GM21367 (cell line): ENCODE measurements at regions not wholly inside any gene's neighbourhood (a gene's known extent, or its start where the extent isn't known, plus 50 kb on each side); places are given as distances from the start of the nearest gene placed in this dataset.
"Not testable (repeated sequence)": the region's sequence is repeated elsewhere in the genome, so short reads cannot be mapped to it uniquely, and the experiment has no call there.

Experiments used
- ATAC-seq: cut with Tn5 transposase; IDR thresholded peaks from one replicate; pipeline ENCODE4 v1.9.1; 2021; ENCODE audit not compliant: unreplicated experiment

DNA sequence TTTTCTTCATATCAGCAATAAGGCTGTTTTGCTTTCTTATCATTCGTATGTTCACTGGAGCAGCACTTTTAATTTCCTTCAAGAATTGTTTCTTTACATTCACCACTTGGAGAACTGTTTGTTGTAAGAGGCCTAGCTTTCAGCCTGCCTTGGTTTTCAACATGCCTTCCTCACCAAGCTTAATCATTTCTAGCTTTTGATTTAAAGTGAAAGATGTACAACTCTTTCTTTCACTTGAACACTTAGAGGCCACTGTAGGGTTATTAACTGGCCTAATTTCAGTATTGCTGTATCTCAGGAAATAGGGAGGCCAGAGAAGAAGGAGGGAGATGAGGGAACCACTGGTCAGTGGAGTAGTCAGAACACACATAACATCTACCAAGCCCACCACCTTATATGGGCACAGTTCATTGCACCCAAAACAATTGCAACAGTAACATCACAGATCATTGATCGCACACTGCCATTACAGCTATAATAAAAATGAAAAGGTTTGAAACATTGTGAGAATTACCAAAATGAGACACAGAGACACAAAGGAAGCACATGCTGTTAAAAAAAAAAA is 181.4 kb upstream of the TUBA3C start:
- ATAC-seq = no peak

- ATAC-seq = not testable (repeated sequence)
These were observed 178.1 kb upstream of the TUBA3C start for GRCh38 chr13:19359697-19360096.

- ATAC-seq = no peak
These were observed 164.3 kb upstream of the TUBA3C start for GRCh38 chr13:19345916-19346422.

GRCh38 chr13:19345158-19345557 is 163.5 kb upstream of the TUBA3C start:
- no peak for ATAC-seq

GRCh38 chr13:19344585-19345120 is 163.0 kb upstream of the TUBA3C start:
- ATAC-seq = peak; percentile 64

DNA sequence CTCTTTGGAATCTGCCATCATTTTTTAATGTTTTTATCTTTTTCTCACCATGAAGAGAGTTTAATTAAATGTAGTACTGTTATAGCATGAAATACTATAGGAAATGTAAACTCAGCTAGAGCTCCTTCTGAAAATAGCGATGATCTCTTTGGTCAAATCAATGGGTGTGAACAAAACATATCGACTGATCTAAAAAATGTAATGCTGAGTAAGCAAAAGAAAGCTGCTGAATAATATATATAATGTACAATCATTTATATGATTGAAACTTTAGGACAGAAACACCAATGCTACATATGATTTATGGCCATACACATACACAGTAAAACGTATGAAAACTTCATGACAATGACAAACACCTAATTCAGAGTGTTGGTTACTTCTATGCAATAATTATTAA is 150.8 kb upstream of the TUBA3C start:
- ATAC-seq = no peak

DNA sequence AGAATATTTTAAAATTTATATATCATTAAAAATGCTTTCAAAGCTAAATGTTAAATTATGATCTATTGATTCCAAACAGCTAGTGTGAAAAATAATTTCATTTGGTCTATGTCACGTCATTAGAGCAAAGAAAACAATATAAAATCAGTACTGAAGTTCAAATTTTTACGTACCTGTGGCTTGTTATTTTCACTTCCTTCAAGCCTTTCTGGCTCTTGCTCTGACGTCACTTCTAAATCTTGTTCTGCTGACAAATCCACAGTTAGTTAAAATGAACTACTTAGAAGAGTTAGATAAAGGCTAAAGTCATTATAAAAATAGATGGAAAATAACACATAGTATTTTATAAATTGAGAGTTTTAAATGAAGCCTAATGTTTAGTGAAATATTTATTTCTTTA is 147.7 kb upstream of the TUBA3C start:
- no peak for ATAC-seq

DNA sequence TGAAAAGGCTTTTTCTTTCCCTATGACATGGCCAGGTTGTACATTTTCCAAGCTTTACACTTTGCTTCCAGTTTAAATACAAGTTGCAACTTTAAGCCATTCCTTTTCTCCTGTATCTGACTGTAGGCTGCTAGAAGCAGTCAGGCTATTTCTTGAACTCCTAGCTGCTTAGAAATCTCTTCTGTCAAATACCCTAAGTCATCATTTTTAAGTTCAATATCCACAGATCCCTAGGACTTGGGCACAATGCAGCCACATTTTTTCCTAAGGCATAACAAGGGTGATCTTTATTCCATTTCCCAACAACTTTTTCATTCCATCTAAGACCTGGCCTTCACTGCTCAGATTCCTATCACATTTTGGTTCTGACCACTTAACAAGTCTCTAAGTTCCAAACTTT is 142.7 kb upstream of the TUBA3C start:
- ATAC-seq = no peak

- no peak for ATAC-seq
These were observed 139.6 kb upstream of the TUBA3C start for GRCh38 chr13:19321222-19321621.

DNA sequence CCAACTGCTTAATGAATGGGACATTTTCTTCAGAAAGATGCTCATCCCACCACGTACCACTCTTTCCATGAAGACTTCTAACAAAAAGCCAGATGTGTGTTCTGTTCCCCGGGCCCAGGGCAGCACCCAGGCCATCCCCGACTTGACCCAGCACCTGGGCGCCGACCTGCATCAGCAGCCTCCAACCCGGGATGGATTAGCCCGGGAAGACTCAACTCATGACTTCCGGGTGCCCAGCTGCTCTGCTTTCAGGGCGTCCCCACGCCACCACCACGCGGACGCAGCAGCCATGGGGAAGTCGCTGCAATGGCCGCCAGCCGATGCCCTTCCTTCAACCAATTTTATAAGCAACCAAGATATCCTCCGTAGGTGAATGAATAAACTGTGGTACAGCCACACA is 123.8 kb upstream of the TUBA3C start:
- ATAC-seq = no peak

DNA sequence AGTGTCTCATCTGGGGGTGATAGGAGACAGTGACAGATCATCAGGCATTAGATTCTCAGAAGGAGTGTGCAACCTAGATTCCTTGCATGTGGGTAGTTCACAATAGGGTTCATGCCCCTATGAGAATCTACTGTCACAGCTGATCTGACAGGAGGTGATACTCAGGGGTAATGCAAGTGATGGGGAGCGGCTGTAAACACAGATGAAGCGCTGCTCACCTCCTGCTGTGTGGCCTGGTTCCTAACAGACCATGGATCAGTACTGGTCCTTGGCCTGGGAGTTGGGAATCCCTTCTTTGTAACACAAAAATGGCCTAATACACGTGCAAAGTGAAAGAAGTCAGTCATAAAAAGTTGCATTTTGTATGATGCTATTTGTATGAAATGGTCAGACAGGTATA is 107.6 kb upstream of the TUBA3C start:
- ATAC-seq = no peak

- no peak for ATAC-seq
These were observed 102.2 kb upstream of the TUBA3C start for GRCh38 chr13:19283836-19284235.

DNA sequence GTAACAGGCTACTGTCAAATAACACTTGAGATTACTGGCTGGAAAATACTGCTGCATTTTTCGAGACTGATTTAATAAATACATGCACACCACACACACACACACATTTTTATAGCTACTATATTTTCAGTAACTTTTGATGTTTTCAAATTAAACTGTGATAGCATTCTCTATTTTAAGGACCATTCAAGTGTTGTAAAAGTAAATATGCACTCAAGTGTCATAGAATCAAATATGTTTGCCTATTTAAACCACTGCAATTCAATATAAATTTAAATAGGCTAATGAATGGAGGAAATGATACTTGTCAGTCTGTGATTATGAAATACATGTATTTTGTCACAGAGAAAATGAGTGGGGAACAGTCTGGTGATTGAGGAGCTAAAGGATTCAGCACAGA is 86.7 kb upstream of the TUBA3C start:
- no peak for ATAC-seq

- ATAC-seq = no peak
These were observed 86.1 kb upstream of the TUBA3C start for GRCh38 chr13:19267746-19268145.

- no peak for ATAC-seq
These were observed 85.4 kb upstream of the TUBA3C start for GRCh38 chr13:19266979-19267378.

DNA sequence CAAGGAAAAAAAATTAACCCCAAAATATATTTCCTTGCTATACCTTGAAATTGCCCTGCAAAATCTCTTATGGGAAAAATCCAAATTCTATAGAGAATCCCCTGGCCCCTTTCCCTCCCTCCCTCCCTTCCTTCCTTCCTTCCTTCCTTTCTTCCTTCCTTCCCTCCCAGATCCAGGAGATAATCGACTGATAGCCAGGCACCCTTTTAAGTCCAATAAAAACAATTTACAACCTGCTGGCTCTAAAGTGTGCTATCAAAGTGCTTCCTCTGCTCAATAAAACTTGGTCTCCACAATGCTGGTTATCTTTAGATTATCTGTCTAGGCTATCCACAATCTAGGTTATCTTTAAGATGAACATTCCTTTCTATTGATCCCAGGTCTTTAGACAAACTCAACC is 83.1 kb upstream of the TUBA3C start:
- ATAC-seq = no peak

DNA sequence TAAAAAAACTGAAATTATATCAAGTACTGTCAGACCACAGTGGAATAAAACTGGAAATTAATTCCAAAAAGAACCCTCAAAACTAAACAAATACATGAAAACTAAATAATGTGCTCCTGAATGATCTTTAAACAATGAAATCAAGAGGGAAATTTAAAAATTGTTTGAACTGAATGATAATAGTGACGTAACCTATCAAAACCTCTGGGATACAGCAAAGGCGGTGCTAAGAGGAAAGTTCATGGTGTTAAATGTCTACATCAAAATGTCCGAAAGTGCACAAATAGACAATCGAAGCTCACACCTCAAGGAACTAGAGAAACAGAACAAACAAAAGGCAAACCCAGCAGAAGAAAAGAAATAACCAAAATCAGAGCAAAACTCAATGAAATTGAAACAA is 70.8 kb upstream of the TUBA3C start:
- no peak for ATAC-seq

DNA sequence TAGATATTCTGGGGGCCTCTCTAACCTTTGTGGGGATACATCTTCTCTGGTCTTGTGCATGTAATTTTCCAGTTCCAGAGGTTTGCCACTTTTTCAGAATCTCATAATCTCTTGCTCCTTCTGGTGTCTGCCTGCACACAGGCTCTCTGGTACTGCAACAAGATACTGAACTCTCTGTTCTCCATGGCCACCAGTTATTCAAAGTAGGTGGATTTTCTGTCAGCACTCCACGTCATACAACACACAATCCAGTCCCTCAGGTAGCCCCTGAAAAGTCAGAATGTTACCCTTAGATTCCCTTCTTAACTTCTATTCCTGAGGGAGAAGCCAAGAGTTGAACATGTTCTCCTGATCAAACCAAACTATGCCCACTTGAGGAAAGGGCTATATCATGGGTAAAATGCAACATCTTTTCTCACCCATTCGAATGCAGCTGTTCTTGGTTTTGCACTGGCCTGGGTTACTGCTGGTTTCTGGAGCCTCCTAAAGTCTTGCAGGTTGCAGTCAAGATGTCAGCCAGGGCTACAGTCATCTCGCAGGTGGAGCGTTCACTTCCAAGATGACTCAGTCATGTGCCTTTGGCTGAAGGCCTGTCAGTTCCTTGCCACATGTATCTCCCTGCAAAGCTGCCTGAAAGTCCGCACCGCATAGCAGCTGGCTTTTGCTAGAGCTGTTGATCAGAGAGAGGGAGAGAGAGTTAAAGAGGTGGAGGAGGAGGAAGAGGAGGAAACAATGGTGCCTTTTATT is 57.7 kb upstream of the TUBA3C start:
- ATAC-seq = no peak
